Tibial artery (tissue), 4 donors: ENCODE measurements at regions not wholly inside any gene's neighbourhood (a gene's known extent, or its start where the extent isn't known, plus 50 kb on each side); places are given as distances from the start of the nearest gene placed in this dataset.

Experiments
- DNase-seq, 2 donors: peaks; one replicate each; pipeline ENCODE4 v3.0.0-alpha.2; 2019
- H3K27ac ChIP-seq, 2 donors: fragments of 200-600 bp; sonication (generic) in 1 of 2; 1 replicate in 1 of 2; 2 replicates in 1 of 2; pipeline ENCODE4 v1.5.1; 2018 to 2019; ENCODE audit warnings: mild to moderate bottlenecking in 1 of 2
- H3K27me3 ChIP-seq, 2 donors: fragments of 200-600 bp; sonication (generic) in 1 of 2; one replicate each; pipeline versions ENCODE4 v1.5.1 to v1.6.0; 2016 to 2019
- H3K36me3 ChIP-seq, 3 donors: fragments of 200-600 bp; sonication (generic) in 2 of 3; one replicate each; pipeline ENCODE4 v1.5.1; 2016 to 2019; ENCODE audit warnings: mild to moderate bottlenecking in 2 of 3
- H3K4me1 ChIP-seq, 4 donors: fragments of 200-600 bp; sonication (generic) in 2 of 4; 1 replicate in 3 of 4; 2 replicates in 1 of 4; pipeline ENCODE4 v1.5.1; 2016 to 2019
- H3K4me3 ChIP-seq, 2 donors: fragments of 200-600 bp; sonication (generic) in 1 of 2; 1 replicate in 1 of 2; 2 replicates in 1 of 2; pipeline ENCODE4 v1.5.1; 2018 to 2019; ENCODE audit warnings: mild to moderate bottlenecking in 2 of 2
- H3K9me3 ChIP-seq, 3 donors: fragments of 200-600 bp; sonication (generic) in 1 of 3; one replicate each; pipeline ENCODE4 v1.5.1; 2016 to 2019
- CTCF ChIP-seq, 2 experiments: fragments of 200-600 bp in 1 of 2; fragments of 450-650 bp in 1 of 2; IDR thresholded peaks; one replicate each; pipeline ENCODE4 v1.5.1; 2017 to 2019; ENCODE audit warnings: antibody characterized with exemption in 2 of 2, mild to moderate bottlenecking in 1 of 2, moderate library complexity in 1 of 2
- intact Hi-C: fragments of 100-400 bp; cut with DNase I; formaldehyde crosslinking; loops from one replicate; pipeline ENCODE4 v1.15.0; 2023; ENCODE audit warnings: low total_unique reads

GRCh38 chr2:186992597-186992996 lies 143.6 kb upstream of the ZSWIM2 start:
- H3K27ac ChIP-seq, result no peak overlapping the region
- H3K27me3 ChIP-seq, result no peaks in the 10 kb centered on the region
- H3K36me3 ChIP-seq, result no peaks in the 10 kb centered on the region
- intact Hi-C loops, result no loop called here
- no peak for DNase-seq
- H3K4me3 ChIP-seq, result no peak overlapping the region
- no peak for TF ChIP-seq CTCF (IDR thresholded peaks at IDR 0.05)
- H3K4me1 ChIP-seq, result no peaks in the 10 kb centered on the region
- H3K9me3 ChIP-seq, result peaks cover 0 to 11% (median 0%) of the 10 kb centered on the region in 3 donors

GRCh38 chr2:186991766-186992417 lies 142.9 kb upstream of the ZSWIM2 start:
- H3K36me3 ChIP-seq, result no peaks in the 10 kb centered on the region
- H3K4me3 ChIP-seq, result no peak overlapping the region
- no peak for TF ChIP-seq CTCF (IDR thresholded peaks at IDR 0.05)
- peaks cover 0 to 11% (median 0%) of the 10 kb centered on the region in 3 donors for H3K9me3 ChIP-seq
- intact Hi-C loops, result no loop called here
- no peaks in the 10 kb centered on the region for H3K4me1 ChIP-seq
- no peaks in the 10 kb centered on the region for H3K27me3 ChIP-seq
- DNase-seq, result no peak
- H3K27ac ChIP-seq, result no peak overlapping the region

GRCh38 chr2:186984966-186985365 lies 136.0 kb upstream of the ZSWIM2 start:
- intact Hi-C loops, result no loop called here
- no peak overlapping the region for H3K27ac ChIP-seq
- no peak for DNase-seq
- peaks cover 0 to 6% (median 0%) of the 10 kb centered on the region in 3 donors for H3K9me3 ChIP-seq
- no peak overlapping the region for H3K4me3 ChIP-seq
- H3K36me3 ChIP-seq, result no peaks in the 10 kb centered on the region
- H3K4me1 ChIP-seq, result no peaks in the 10 kb centered on the region
- no peaks in the 10 kb centered on the region for H3K27me3 ChIP-seq
- TF ChIP-seq CTCF (IDR thresholded peaks at IDR 0.05), result no peak

GRCh38 chr2:186984481-186984880 lies 135.5 kb upstream of the ZSWIM2 start:
- Histone ChIP-seq H3K36me3 (no peaks in the 10 kb centered on the region), H3K4me3 (no peak overlapping the region), H3K27me3 (no peaks in the 10 kb centered on the region), H3K27ac (no peak overlapping the region), H3K9me3 (peaks cover 0 to under 1% (median 0%) of the 10 kb centered on the region in 3 donors), H3K4me1 (no peaks in the 10 kb centered on the region)
- DNase-seq, result no peak
- no peak for TF ChIP-seq CTCF (IDR thresholded peaks at IDR 0.05)
- intact Hi-C loops, result no loop called here

GRCh38 chr2:186980787-186981550 lies 132.0 kb upstream of the ZSWIM2 start:
- no peak overlapping the region for H3K4me3 ChIP-seq
- intact Hi-C loops, result no loop called here
- no peak overlapping the region for H3K27ac ChIP-seq

More at GRCh38 chr2:186980787-186981550, 132.0 kb upstream of the ZSWIM2 start:
- Histone ChIP-seq H3K27me3 (no peaks in the 10 kb centered on the region), H3K36me3 (no peaks in the 10 kb centered on the region), H3K9me3 (no peaks in the 10 kb centered on the region), H3K4me1 (no peaks in the 10 kb centered on the region)
- TF ChIP-seq CTCF (IDR thresholded peaks at IDR 0.05), result no peak
- DNase-seq, result no peak
